Ascending aorta (tissue), 2 donors: ENCODE measurements at regions not wholly inside any gene's neighbourhood (a gene's known extent, or its start where the extent isn't known, plus 50 kb on each side); places are given as distances from the start of the nearest gene placed in this dataset.

ENCODE experiments used
- DNase-seq, 2 donors: peaks; one replicate each; pipeline ENCODE4 v3.0.0-alpha.2; 2019; ENCODE audit warnings: low spot score in 2 of 2
- H3K27ac ChIP-seq, 2 donors: fragments of 200-600 bp; sonication (generic); one replicate each; pipeline ENCODE4 v1.5.1; 2016 to 2017; ENCODE audit warnings: mild to moderate bottlenecking in 1 of 2
- H3K27me3 ChIP-seq: fragments of 200-600 bp; sonication (generic); one replicate; pipeline ENCODE4 v1.5.1; 2017
- H3K36me3 ChIP-seq, 2 donors: fragments of 200-600 bp; sonication (generic); one replicate each; pipeline ENCODE4 v1.5.1; 2016
- H3K4me1 ChIP-seq, 2 donors: fragments of 200-600 bp; sonication (generic); one replicate each; pipeline ENCODE4 v1.5.1; 2016 to 2017; ENCODE audit warnings: mild to moderate bottlenecking in 1 of 2
- H3K4me3 ChIP-seq, 2 donors: fragments of 200-600 bp; sonication (generic); one replicate each; pipeline ENCODE4 v1.5.1; 2016 to 2017; ENCODE audit warnings: mild to moderate bottlenecking in 1 of 2
- H3K9me3 ChIP-seq, 2 donors: fragments of 200-600 bp; sonication (generic); one replicate each; pipeline ENCODE4 v1.5.1; 2016
- intact Hi-C: fragments of 100-400 bp; cut with DNase I; formaldehyde crosslinking; loops from one replicate; pipeline ENCODE4 v1.15.1; 2023
- TF ChIP-seq, protein P1 (sequence below), 3 experiments: fragments of 200-600 bp in 2 of 3; fragments of 450-650 bp in 1 of 3; sonication (generic) in 2 of 3; IDR thresholded peaks; one replicate each; pipeline ENCODE4 v1.5.1; 2016 to 2019; ENCODE audit warnings: antibody characterized with exemption in 3 of 3, mild to moderate bottlenecking in 1 of 3, moderate library complexity in 1 of 3

DNA sequence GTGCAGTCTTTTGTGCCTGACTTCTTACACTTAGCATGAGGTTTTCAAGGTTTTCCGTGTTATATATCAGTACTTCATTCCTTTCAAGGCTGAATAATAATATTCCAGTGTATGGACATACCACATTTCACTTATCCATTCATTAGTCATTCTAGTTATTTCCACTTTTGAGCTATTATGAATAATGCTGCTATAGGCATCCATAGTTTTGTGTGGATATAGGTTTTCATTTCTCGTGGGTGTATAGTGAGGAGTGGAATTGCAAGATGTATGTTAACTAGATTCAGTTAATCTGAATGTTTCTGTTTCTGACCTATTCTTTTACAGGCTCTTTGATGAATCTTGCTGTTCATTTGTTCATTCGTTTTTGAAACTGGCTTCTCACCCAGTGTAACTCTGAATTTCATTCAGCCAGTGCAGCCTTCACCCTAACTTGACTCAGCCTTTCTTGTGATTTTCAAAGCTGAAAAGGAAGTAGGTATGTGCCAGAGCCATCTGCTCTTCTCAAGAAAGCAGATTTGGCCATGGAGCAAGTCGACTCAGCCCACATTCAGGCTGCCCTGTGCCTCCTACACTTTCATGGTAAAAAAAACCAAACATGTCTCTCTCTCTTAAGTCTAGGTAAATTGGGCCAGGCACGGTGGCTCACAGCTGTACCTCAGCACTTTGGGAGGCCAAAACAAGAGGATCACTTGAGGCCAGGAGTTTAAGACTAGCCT, 56.3 kb upstream of the NOCT start:
- no peaks in the 10 kb centered on the region for H3K36me3 ChIP-seq
- intact Hi-C loops: no loop called here
- TF ChIP-seq, protein P1, sequence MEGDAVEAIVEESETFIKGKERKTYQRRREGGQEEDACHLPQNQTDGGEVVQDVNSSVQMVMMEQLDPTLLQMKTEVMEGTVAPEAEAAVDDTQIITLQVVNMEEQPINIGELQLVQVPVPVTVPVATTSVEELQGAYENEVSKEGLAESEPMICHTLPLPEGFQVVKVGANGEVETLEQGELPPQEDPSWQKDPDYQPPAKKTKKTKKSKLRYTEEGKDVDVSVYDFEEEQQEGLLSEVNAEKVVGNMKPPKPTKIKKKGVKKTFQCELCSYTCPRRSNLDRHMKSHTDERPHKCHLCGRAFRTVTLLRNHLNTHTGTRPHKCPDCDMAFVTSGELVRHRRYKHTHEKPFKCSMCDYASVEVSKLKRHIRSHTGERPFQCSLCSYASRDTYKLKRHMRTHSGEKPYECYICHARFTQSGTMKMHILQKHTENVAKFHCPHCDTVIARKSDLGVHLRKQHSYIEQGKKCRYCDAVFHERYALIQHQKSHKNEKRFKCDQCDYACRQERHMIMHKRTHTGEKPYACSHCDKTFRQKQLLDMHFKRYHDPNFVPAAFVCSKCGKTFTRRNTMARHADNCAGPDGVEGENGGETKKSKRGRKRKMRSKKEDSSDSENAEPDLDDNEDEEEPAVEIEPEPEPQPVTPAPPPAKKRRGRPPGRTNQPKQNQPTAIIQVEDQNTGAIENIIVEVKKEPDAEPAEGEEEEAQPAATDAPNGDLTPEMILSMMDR (IDR thresholded peaks at IDR 0.05): no peak

DNA sequence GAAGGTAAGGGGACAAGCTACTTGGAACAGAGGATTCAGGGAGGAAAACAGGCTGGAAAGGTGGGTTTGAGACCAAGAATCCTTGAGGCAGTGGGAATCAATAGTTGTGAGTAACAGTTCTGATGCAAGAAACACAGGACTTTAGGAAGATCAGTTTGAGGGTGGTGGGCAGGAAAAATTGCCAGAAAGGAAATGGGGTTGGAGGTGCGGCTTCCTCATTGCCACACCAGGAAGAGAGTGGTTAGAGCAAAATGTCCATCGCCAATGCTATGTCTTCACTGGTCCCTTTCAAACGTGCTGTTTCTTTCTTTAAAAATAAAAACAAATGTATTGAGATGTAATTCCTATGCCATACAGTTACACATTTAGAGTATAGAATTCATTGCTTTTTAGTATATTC, 57.1 kb upstream of the NOCT start:
- intact Hi-C loops: no loop called here
- H3K4me1 ChIP-seq: peaks cover 0 to 7% of the 10 kb centered on the region in 2 donors
- TF ChIP-seq, protein P1 (IDR thresholded peaks at IDR 0.05): no peak

More for the DNA sequence above, 56.3 kb upstream of the NOCT start:
- Histone ChIP-seq H3K9me3 (no peaks in the 10 kb centered on the region), H3K27ac (no peak overlapping the region), H3K27me3 (no peaks in the 10 kb centered on the region), H3K4me3 (no peak overlapping the region), H3K4me1 (peaks cover 0 to 4% of the 10 kb centered on the region in 2 donors)
- no peak for DNase-seq

DNA sequence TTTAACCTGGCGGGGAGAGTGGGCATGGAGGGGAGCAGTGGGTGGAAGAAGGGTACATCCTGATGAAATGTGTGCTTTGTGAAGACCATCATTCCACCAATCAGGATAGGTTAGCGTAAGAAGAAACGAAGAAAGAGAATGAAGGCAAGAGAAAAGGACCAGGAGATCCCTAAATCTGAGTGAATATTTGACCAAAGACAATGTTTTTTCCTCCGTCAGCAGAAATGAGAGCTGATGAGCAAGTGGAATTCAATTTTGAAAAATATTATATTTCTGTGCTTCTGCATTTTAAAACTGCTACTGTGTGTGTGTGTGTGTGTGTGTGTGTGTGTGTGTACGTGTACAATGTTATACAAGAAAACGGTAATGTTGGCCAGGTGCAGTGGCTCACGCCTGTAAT, 58.3 kb upstream of the NOCT start:
- H3K27me3 ChIP-seq: no peaks in the 10 kb centered on the region
- no peak for DNase-seq
- H3K4me3 ChIP-seq: no peak overlapping the region
- H3K36me3 ChIP-seq: no peaks in the 10 kb centered on the region
- TF ChIP-seq, protein P1 (IDR thresholded peaks at IDR 0.05): no peak
- intact Hi-C loops: no loop called here
- H3K9me3 ChIP-seq: no peaks in the 10 kb centered on the region
- peaks cover 0 to 9% of the 10 kb centered on the region in 2 donors for H3K4me1 ChIP-seq
- H3K27ac ChIP-seq: no peak overlapping the region

More for the DNA sequence above, 57.1 kb upstream of the NOCT start:
- H3K27me3 ChIP-seq: no peaks in the 10 kb centered on the region
- DNase-seq: no peak
- no peaks in the 10 kb centered on the region for H3K9me3 ChIP-seq
- H3K4me3 ChIP-seq: no peak overlapping the region
- no peak overlapping the region for H3K27ac ChIP-seq
- no peaks in the 10 kb centered on the region for H3K36me3 ChIP-seq

DNA sequence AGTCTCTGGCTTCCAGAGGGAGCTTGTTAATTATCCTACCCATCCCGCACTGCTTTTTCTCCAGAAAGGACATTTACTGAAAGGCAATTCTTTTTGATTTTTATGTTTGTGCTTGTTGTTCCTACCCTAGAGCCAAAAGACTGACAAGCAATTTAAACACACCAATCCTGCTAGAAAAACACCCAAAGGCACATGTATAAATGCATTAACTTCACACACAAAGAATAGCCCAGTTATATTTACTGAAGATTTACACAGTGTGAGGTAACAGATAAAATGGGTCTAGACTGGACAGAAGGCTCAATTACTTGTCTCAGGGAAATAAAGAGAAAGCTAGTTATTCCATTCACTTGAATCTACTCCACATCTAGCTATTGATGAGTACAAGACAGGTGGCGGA, 61.2 kb upstream of the NOCT start:
- H3K36me3 ChIP-seq: no peaks in the 10 kb centered on the region
- H3K27me3 ChIP-seq: no peaks in the 10 kb centered on the region
- H3K27ac ChIP-seq: peak overlapping the region; percentile 56 to 66
- no peak for DNase-seq
- H3K4me3 ChIP-seq: no peak overlapping the region
- intact Hi-C loops: no loop called here
- TF ChIP-seq, protein P1 (IDR thresholded peaks at IDR 0.05): no peak
- H3K9me3 ChIP-seq: no peaks in the 10 kb centered on the region
- H3K4me1 ChIP-seq: peaks cover 0 to 9% of the 10 kb centered on the region in 2 donors

DNA sequence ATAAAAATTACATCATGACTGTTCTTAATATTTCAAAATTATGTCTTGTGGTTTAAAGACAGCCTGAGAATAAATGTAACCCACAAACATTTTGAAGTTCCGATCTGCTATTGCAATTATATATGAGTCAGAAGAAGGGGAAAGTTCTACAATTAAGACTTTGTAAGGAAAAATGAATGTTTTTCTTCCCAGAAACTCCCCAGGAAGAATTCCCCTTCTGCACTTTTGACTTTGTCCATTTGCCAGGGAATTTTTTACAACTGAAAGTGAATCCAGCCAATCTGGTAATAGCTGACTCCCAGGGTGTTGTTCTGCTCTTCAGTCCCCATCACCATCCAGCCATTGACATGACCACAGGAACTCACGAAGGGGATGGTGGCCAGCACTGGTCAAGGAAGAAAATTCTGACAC, 61.6 kb upstream of the NOCT start:
- Histone ChIP-seq H3K36me3 (no peaks in the 10 kb centered on the region), H3K4me3 (no peak overlapping the region), H3K27me3 (no peaks in the 10 kb centered on the region), H3K9me3 (no peaks in the 10 kb centered on the region), H3K4me1 (peaks cover 0 to 9% of the 10 kb centered on the region in 2 donors), H3K27ac (peak overlapping the region; percentile 56 to 66)
- TF ChIP-seq, protein P1 (IDR thresholded peaks at IDR 0.05): no peak
- intact Hi-C loops: no loop called here
- DNase-seq: no peak
